ENCODE measurements at regions not wholly inside any gene's neighbourhood (a gene's known extent, or its start where the extent isn't known, plus 50 kb on each side); places are given as distances from the start of the nearest gene placed in this dataset.

GRCh38 chr19:29387586-29387985, 138.2 kb upstream of the VSTM2B start:
- DNase-seq: no peak
- H3K27ac Mint-ChIP-seq: no peak overlapping the region
- H3K36me3 Mint-ChIP-seq (ENCODE audit: insufficient read depth in 2 of 2): peaks cover 4 to 5% of the 10 kb centered on the region in 2 donors
- H3K27me3 Mint-ChIP-seq (ENCODE audit: low read depth): no peaks in the 10 kb centered on the region
- ATAC-seq (replicated peaks in 1 of 2): no peak
- H3K4me1 Mint-ChIP-seq (ENCODE audit: low read depth): no peaks in the 10 kb centered on the region
- H3K9me3 Mint-ChIP-seq: peaks cover 10 to 11% of the 10 kb centered on the region in 2 donors
- no peak overlapping the region for H3K4me3 Mint-ChIP-seq

DNA sequence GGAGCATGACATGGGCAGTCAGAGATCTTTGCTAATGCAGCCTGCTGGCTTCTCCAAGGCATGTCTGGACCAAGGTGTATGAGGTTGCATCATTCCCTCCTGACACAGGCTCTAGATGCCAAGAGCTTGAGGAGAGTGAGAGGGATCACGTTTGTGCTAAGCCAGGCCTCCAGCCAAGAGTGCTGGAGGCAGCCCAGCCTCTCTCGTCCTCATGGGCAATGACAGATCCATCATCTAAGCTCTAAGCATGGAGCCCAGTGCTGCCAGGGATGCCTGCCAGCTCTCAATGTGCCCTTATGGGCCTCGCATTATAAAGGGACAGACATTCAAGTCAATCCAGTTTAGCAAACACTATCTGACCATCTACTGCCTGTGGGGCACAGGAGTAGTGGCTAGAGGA, 136.3 kb upstream of the VSTM2B start:
- DNase-seq (no peak), ATAC-seq (replicated peaks in 1 of 2) (no peak)
- no peak overlapping the region for H3K27ac Mint-ChIP-seq
- H3K27me3 Mint-ChIP-seq (ENCODE audit: low read depth): no peaks in the 10 kb centered on the region
- H3K4me1 Mint-ChIP-seq (ENCODE audit: low read depth): no peaks in the 10 kb centered on the region
- peaks cover 4 to 5% of the 10 kb centered on the region in 2 donors for H3K36me3 Mint-ChIP-seq (ENCODE audit: insufficient read depth in 2 of 2)
- no peak overlapping the region for H3K4me3 Mint-ChIP-seq
- peaks cover 11 to 12% of the 10 kb centered on the region in 2 donors for H3K9me3 Mint-ChIP-seq

GRCh38 chr19:29390742-29391141, 135.1 kb upstream of the VSTM2B start:
- DNase-seq: no peak
- peaks cover 4 to 5% of the 10 kb centered on the region in 2 donors for H3K36me3 Mint-ChIP-seq (ENCODE audit: insufficient read depth in 2 of 2)
- H3K27me3 Mint-ChIP-seq (ENCODE audit: low read depth): no peaks in the 10 kb centered on the region
- peaks cover 11 to 12% of the 10 kb centered on the region in 2 donors for H3K9me3 Mint-ChIP-seq
- no peak overlapping the region for H3K27ac Mint-ChIP-seq
- ATAC-seq (replicated peaks in 1 of 2): no peak
- no peaks in the 10 kb centered on the region for H3K4me1 Mint-ChIP-seq (ENCODE audit: low read depth)
- H3K4me3 Mint-ChIP-seq: no peak overlapping the region

DNA sequence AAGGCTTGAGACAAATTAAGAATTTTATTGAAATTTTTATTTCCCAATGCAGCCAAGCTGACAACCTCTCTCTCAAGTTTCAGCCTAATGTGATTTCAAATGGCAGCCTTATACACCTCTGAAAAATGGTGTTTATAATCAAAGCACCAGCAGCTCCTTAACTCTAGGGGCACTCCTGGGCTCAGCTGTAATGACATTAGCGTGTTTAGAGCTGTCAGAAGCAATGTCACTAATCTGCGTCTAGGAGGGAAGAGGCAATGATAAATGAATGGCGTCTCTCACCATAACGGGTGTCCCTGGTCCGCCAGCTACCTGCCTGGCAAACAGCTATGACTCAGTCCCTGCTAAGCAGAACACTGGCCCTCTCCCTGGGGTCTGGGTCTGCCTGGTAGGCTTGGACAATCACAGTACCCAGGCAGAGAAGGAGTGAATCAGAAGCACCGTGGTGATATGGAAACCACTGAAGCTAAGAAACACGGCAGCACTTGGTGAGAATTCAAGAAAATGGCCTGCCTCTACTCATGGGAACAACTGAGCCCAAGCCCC, 131.8 kb upstream of the VSTM2B start:
- Mint-ChIP-seq H3K27me3 (ENCODE audit: low read depth) (peaks cover 1% of the 10 kb centered on the region), H3K4me3 (no peak overlapping the region), H3K36me3 (ENCODE audit: insufficient read depth in 2 of 2) (peaks cover 4 to 5% of the 10 kb centered on the region in 2 donors), H3K27ac (no peak overlapping the region), H3K4me1 (ENCODE audit: low read depth) (no peaks in the 10 kb centered on the region), H3K9me3 (peaks cover 11 to 12% of the 10 kb centered on the region in 2 donors)
- ATAC-seq (replicated peaks in 1 of 2) (no peak), DNase-seq (no peak)

DNA sequence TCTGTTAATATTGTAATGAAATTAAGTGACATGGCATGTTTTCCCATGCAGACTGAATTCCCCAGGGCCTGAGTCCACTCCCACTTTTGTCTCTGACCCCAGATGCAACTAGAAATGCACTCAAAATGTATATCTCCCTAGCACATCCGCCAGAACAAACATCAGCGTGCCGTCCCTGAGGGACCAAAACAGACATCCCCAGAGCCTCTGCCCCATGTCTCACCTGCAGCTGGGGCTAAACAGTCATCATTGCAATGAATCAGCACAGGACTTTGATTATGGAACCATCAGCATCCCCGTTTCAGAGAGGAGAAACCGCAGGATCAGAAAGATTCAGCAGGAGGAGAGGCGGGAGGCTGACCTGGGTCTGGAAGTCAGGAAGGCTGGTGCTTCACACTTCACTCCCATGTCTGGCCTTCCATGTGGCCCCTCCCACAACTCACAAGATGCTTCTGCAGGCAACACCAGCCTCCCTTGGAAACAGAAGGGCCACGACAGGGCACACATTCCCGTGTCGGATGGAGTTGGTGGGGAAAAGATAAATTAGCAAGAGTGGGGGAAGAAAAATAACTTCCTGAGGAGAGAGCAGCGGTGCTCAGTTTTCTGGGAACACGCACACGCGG, 130.6 kb upstream of the VSTM2B start:
- H3K27ac Mint-ChIP-seq: no peak overlapping the region
- DNase-seq (no peak), ATAC-seq (replicated peaks in 1 of 2) (no peak)
- no peaks in the 10 kb centered on the region for H3K4me1 Mint-ChIP-seq (ENCODE audit: low read depth)
- peaks cover 4 to 5% of the 10 kb centered on the region in 2 donors for H3K36me3 Mint-ChIP-seq (ENCODE audit: insufficient read depth in 2 of 2)
- no peak overlapping the region for H3K4me3 Mint-ChIP-seq
- H3K27me3 Mint-ChIP-seq (ENCODE audit: low read depth): peaks cover 9% of the 10 kb centered on the region
- peaks cover 10 to 12% of the 10 kb centered on the region in 2 donors for H3K9me3 Mint-ChIP-seq

GRCh38 chr19:29395734-29396414, 129.9 kb upstream of the VSTM2B start:
- no peaks in the 10 kb centered on the region for H3K4me1 Mint-ChIP-seq (ENCODE audit: low read depth)
- peaks cover 5 to 9% of the 10 kb centered on the region in 2 donors for H3K9me3 Mint-ChIP-seq
- DNase-seq (no peak), ATAC-seq (replicated peaks in 1 of 2) (no peak)
- H3K4me3 Mint-ChIP-seq: no peak overlapping the region
- H3K36me3 Mint-ChIP-seq (ENCODE audit: insufficient read depth in 2 of 2): peaks cover under 1 to 4% of the 10 kb centered on the region in 2 donors
- H3K27me3 Mint-ChIP-seq (ENCODE audit: low read depth): peaks cover 9% of the 10 kb centered on the region
- no peak overlapping the region for H3K27ac Mint-ChIP-seq

DNA sequence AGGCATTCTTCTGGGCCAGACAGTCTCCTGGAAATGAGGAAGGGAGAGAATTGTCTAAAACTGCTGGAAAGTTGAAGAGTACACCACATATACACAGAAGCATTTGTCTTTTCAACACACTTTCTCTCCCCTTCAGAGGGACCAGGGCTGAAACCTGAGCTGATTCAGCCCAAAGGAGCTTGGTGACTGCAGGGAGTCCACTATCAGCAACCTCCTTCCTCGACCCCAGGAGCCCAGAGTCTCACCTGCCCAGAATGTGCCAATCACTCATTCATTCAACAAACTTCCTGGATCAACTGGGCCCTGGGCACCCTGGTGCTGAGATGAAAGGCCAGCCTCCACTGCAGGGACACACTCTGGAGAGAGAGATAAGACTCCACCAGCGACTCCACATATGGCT, 128.9 kb upstream of the VSTM2B start:
- H3K27ac Mint-ChIP-seq: no peak overlapping the region
- no peaks in the 10 kb centered on the region for H3K36me3 Mint-ChIP-seq (ENCODE audit: insufficient read depth in 2 of 2)
- ATAC-seq (replicated peaks in 1 of 2) (no peak), DNase-seq (no peak)
- peaks cover 9% of the 10 kb centered on the region for H3K27me3 Mint-ChIP-seq (ENCODE audit: low read depth)
- no peak overlapping the region for H3K4me3 Mint-ChIP-seq
- H3K9me3 Mint-ChIP-seq: peaks cover 0 to 2% of the 10 kb centered on the region in 2 donors
- H3K4me1 Mint-ChIP-seq (ENCODE audit: low read depth): no peaks in the 10 kb centered on the region

DNA sequence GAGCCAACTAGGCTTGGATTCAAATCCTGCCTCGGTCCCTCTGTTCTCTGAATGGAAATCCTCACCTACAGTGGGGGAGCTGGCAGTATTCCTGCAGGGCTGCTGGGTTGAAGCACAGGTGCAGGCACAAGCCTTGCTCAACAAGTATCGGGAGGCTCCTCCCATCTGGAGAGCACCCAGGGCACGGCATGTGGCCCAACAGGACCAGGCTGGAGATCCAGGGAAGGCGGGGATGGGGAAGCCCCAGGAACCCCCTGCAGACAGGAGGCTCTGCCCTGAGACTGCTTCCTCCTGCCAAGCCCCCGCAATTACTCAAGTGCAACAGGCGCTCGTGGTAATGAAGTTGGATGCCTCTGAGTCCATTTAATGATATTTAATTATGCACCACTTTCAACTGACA, 128.0 kb upstream of the VSTM2B start:
- DNase-seq (no peak), ATAC-seq (replicated peaks in 1 of 2) (no peak)
- Mint-ChIP-seq H3K4me1 (ENCODE audit: low read depth) (no peaks in the 10 kb centered on the region), H3K27me3 (ENCODE audit: low read depth) (peaks cover 9% of the 10 kb centered on the region), H3K36me3 (ENCODE audit: insufficient read depth in 2 of 2) (no peaks in the 10 kb centered on the region), H3K9me3 (peaks cover 0 to 2% of the 10 kb centered on the region in 2 donors), H3K4me3 (no peak overlapping the region), H3K27ac (no peak overlapping the region)

DNA sequence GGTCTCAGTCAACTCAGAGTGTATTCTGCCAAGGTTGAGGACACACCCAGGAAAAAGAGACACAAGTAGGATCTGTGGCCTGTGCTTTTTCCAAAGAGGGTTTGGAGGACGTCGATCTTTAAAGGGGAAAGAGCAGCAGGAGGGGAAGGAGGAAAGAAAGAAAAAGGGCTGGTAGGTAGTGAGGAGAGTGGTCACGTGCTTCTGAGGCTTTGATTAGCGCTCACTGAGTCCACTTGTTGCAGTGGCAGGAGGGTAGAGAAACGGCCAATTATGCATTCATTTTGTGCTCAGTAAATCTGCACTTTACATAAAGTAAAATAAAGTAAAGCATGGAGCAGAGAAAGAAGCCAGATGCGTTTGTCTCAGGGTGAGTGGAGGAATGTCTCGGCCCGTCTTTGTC, 126.0 kb upstream of the VSTM2B start:
- no peaks in the 10 kb centered on the region for H3K4me1 Mint-ChIP-seq (ENCODE audit: low read depth)
- no peaks in the 10 kb centered on the region for H3K9me3 Mint-ChIP-seq
- H3K27me3 Mint-ChIP-seq (ENCODE audit: low read depth): peaks cover 9% of the 10 kb centered on the region
- H3K4me3 Mint-ChIP-seq: no peak overlapping the region
- ATAC-seq (replicated peaks in 1 of 2) (no peak), DNase-seq (no peak)
- no peak overlapping the region for H3K27ac Mint-ChIP-seq
- no peaks in the 10 kb centered on the region for H3K36me3 Mint-ChIP-seq (ENCODE audit: insufficient read depth in 2 of 2)

GRCh38 chr19:29400917-29401711, 124.7 kb upstream of the VSTM2B start:
- no peaks in the 10 kb centered on the region for H3K9me3 Mint-ChIP-seq
- H3K4me3 Mint-ChIP-seq: no peak overlapping the region
- DNase-seq (no peak), ATAC-seq (replicated peaks in 1 of 2) (no peak)
- no peak overlapping the region for H3K27ac Mint-ChIP-seq
- H3K4me1 Mint-ChIP-seq (ENCODE audit: low read depth): no peaks in the 10 kb centered on the region
- no peaks in the 10 kb centered on the region for H3K36me3 Mint-ChIP-seq (ENCODE audit: insufficient read depth in 2 of 2)
- peaks cover 9% of the 10 kb centered on the region for H3K27me3 Mint-ChIP-seq (ENCODE audit: low read depth)

GRCh38 chr19:29401712-29402421, 123.9 kb upstream of the VSTM2B start:
- no peaks in the 10 kb centered on the region for H3K9me3 Mint-ChIP-seq
- H3K27me3 Mint-ChIP-seq (ENCODE audit: low read depth): peaks cover 9% of the 10 kb centered on the region
- no peak overlapping the region for H3K4me3 Mint-ChIP-seq
- no peaks in the 10 kb centered on the region for H3K4me1 Mint-ChIP-seq (ENCODE audit: low read depth)
- H3K36me3 Mint-ChIP-seq (ENCODE audit: insufficient read depth in 2 of 2): no peaks in the 10 kb centered on the region
- DNase-seq (no peak), ATAC-seq (replicated peaks in 1 of 2) (no peak)
- H3K27ac Mint-ChIP-seq: no peak overlapping the region

DNA sequence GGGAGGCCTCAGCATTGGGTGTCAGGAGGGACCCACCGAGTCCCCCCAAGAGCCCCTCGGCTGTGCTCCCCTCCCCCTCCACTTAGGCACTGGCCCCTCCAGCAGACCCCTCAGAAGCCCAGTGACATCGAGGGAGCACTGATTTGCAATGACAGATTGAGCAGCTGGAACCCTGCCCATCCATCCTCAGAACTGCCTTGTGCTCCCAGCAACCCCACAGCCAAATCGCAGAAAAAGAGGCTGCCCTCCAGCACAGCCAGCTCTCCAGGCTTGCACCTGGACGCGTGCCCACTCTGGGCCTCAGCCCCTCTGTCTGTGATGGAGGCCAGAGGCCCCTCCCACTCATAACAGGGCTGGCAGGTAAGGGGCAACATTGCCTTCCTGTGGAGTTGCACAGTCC, 123.2 kb upstream of the VSTM2B start:
- no peaks in the 10 kb centered on the region for H3K36me3 Mint-ChIP-seq (ENCODE audit: insufficient read depth in 2 of 2)
- ATAC-seq (replicated peaks in 1 of 2) (no peak), DNase-seq (no peak)
- H3K4me3 Mint-ChIP-seq: no peak overlapping the region
- no peaks in the 10 kb centered on the region for H3K9me3 Mint-ChIP-seq
- H3K4me1 Mint-ChIP-seq (ENCODE audit: low read depth): no peaks in the 10 kb centered on the region
- H3K27ac Mint-ChIP-seq: no peak overlapping the region
- peaks cover 9% of the 10 kb centered on the region for H3K27me3 Mint-ChIP-seq (ENCODE audit: low read depth)

GRCh38 chr19:29404015-29404414, 121.8 kb upstream of the VSTM2B start:
- Mint-ChIP-seq H3K9me3 (no peaks in the 10 kb centered on the region), H3K27ac (no peak overlapping the region)
- ATAC-seq (replicated peaks in 1 of 2): no peak

More at GRCh38 chr19:29404015-29404414, 121.8 kb upstream of the VSTM2B start:
- no peak overlapping the region for H3K4me3 Mint-ChIP-seq
- no peaks in the 10 kb centered on the region for H3K4me1 Mint-ChIP-seq (ENCODE audit: low read depth)
- DNase-seq: no peak
- H3K27me3 Mint-ChIP-seq (ENCODE audit: low read depth): peaks cover 7% of the 10 kb centered on the region
- no peaks in the 10 kb centered on the region for H3K36me3 Mint-ChIP-seq (ENCODE audit: insufficient read depth in 2 of 2)

All from activated T-cell treated with anti-CD3 and anti-CD28 coated beads, Interleukin-2, amount 50 U/mL, for 72 hours (primary cell).